Trophoblast cell (in vitro differentiated cells and primary cell): ENCODE measurements at regions not wholly inside any gene's neighbourhood (a gene's known extent, or its start where the extent isn't known, plus 50 kb on each side); places are given as distances from the start of the nearest gene placed in this dataset.

Source experiments
- DNase-seq, 2 donors: peaks; one replicate each; pipeline ENCODE4 v3.0.0-alpha.2; 2016
- H2AFZ ChIP-seq: 2 replicates; pipeline ENCODE4 v1.6.1; 2013; ENCODE audit warnings: low read length, moderate library complexity, mild to moderate bottlenecking; ENCODE audit not compliant: insufficient read depth, poor library complexity
- H2AK5ac ChIP-seq: 2 replicates; pipeline ENCODE4 v1.6.1; 2013; ENCODE audit warnings: mild to moderate bottlenecking, low read length
- H2BK120ac ChIP-seq: 2 replicates; pipeline ENCODE4 v1.6.1; 2013; ENCODE audit warnings: low read length, mild to moderate bottlenecking, moderate library complexity; ENCODE audit not compliant: insufficient read depth, poor library complexity
- H2BK12ac ChIP-seq: 2 replicates; pipeline ENCODE4 v1.6.1; 2013; ENCODE audit warnings: mild to moderate bottlenecking, low read length, moderate library complexity
- H2BK5ac ChIP-seq: 2 replicates; pipeline ENCODE4 v1.6.1; 2013; ENCODE audit warnings: low read length, low read depth, moderate library complexity, mild to moderate bottlenecking; ENCODE audit not compliant: poor library complexity
- H3K14ac ChIP-seq: 2 replicates; pipeline ENCODE4 v1.6.1; 2013; ENCODE audit warnings: mild to moderate bottlenecking, low read length
- H3K18ac ChIP-seq: 2 replicates; pipeline ENCODE4 v1.6.1; 2013; ENCODE audit warnings: mild to moderate bottlenecking, low read length
- H3K23ac ChIP-seq: 2 replicates; pipeline ENCODE4 v1.6.1; 2013; ENCODE audit warnings: low read length
- H3K27ac ChIP-seq: 2 replicates; pipeline ENCODE4 v1.5.1; 2013; ENCODE audit warnings: low read depth, mild to moderate bottlenecking, inconsistent platforms, low read length, moderate library complexity
- H3K27me3 ChIP-seq: 2 replicates; pipeline ENCODE4 v1.6.1; 2013; ENCODE audit warnings: inconsistent platforms, mild to moderate bottlenecking, low read length, moderate library complexity; ENCODE audit not compliant: insufficient read depth
- H3K36me3 ChIP-seq, 2 experiments: 1 replicate in 1 of 2; 2 replicates in 1 of 2; pipeline ENCODE4 v1.6.1; 2013; ENCODE audit warnings: low read length in 2 of 2, mild to moderate bottlenecking in 2 of 2, moderate library complexity in 1 of 2; ENCODE audit not compliant: insufficient read depth in 2 of 2, control insufficient read depth in 1 of 2
- H3K4ac ChIP-seq: 2 replicates; pipeline ENCODE4 v1.6.1; 2013; ENCODE audit warnings: low read depth, mild to moderate bottlenecking, low read length, moderate library complexity
- H3K4me1 ChIP-seq, 2 experiments: 1 replicate in 1 of 2; 2 replicates in 1 of 2; pipeline ENCODE4 v1.6.1; 2013; ENCODE audit warnings: low read length in 2 of 2, mild to moderate bottlenecking in 2 of 2, moderate library complexity in 1 of 2; ENCODE audit not compliant: insufficient read depth in 2 of 2, control insufficient read depth in 1 of 2
- H3K4me2 ChIP-seq: 2 replicates; pipeline ENCODE4 v1.6.1; 2013; ENCODE audit warnings: inconsistent platforms, mild to moderate bottlenecking, low read length, moderate library complexity
- H3K4me3 ChIP-seq: 2 replicates; pipeline ENCODE4 v1.5.1; 2013; ENCODE audit warnings: mild to moderate bottlenecking, low read depth, low read length, inconsistent platforms
- H3K79me1 ChIP-seq: one replicate; pipeline ENCODE4 v1.6.1; 2013; ENCODE audit warnings: low read length
- H3K79me2 ChIP-seq: 2 replicates; pipeline ENCODE4 v1.6.1; 2013; ENCODE audit warnings: low read length, mild to moderate bottlenecking; ENCODE audit not compliant: control insufficient read depth, insufficient read depth, poor library complexity
- H3K9ac ChIP-seq: 2 replicates; pipeline ENCODE4 v1.6.1; 2013; ENCODE audit warnings: mild to moderate bottlenecking, low read length
- H3K9me3 ChIP-seq: 2 replicates; pipeline ENCODE4 v1.6.1; 2013; ENCODE audit warnings: low read depth, mild to moderate bottlenecking, control low read depth, inconsistent platforms, low read length; ENCODE audit not compliant: insufficient read depth
- H4K12ac ChIP-seq: 2 replicates; pipeline ENCODE4 v1.6.1; 2013; ENCODE audit warnings: low read depth, mild to moderate bottlenecking, low read length, moderate library complexity
- H4K8ac ChIP-seq: 2 replicates; pipeline ENCODE4 v1.6.1; 2013; ENCODE audit warnings: low read depth, mild to moderate bottlenecking, low read length, moderate library complexity
- H4K91ac ChIP-seq: one replicate; pipeline ENCODE4 v1.6.1; 2013; ENCODE audit warnings: low read depth, mild to moderate bottlenecking, low read length, moderate library complexity
- whole genome bisulfite sequencing: extraction: QIAGEN DNeasy Blood & Tissue Kit; methylation state at CpG from one replicate; pipeline ENCODE4 v1.1.7; 2013; ENCODE audit warnings: missing lambda C conversion rate; ENCODE audit not compliant: insufficient read length, insufficient coverage; ENCODE audit errors: extremely low coverage; 5-methylcytosine and 5-hydroxymethylcytosine counted together

GRCh38 chr20:63100926-63101699 lies 94.3 kb upstream of the BHLHE23 start:
- no peak overlapping the region for H2BK12ac ChIP-seq
- no peaks in the 10 kb centered on the region for H3K79me1 ChIP-seq
- H3K4me3 ChIP-seq = no peak overlapping the region
- no peak overlapping the region for H2BK5ac ChIP-seq
- H3K4me2 ChIP-seq = no peak overlapping the region
- H2AK5ac ChIP-seq = no peak overlapping the region
- peaks cover 21% of the 10 kb centered on the region for H3K27me3 ChIP-seq
- no peak overlapping the region for H3K18ac ChIP-seq
- H2BK120ac ChIP-seq = no peak overlapping the region
- H4K91ac ChIP-seq = no peak overlapping the region
- no peak overlapping the region for H3K27ac ChIP-seq
- no peaks in the 10 kb centered on the region for H3K36me3 ChIP-seq
- H3K79me2 ChIP-seq = no peaks in the 10 kb centered on the region
- H3K9me3 ChIP-seq = peaks cover 12% of the 10 kb centered on the region
- no peak overlapping the region for H3K23ac ChIP-seq
- H3K4me1 ChIP-seq = peaks cover 0 to 3% of the 10 kb centered on the region in 2 experiments
- H4K12ac ChIP-seq = no peak overlapping the region
- DNase-seq = no peak
- no peak overlapping the region for H4K8ac ChIP-seq
- H3K14ac ChIP-seq = no peak overlapping the region
- H3K4ac ChIP-seq = no peak overlapping the region
- no peak overlapping the region for H2AFZ ChIP-seq
- no peak overlapping the region for H3K9ac ChIP-seq
- no CpG with 5 or more reads among the region's 15 CpGs for WGBS

GRCh38 chr20:63100174-63100925 lies 93.6 kb upstream of the BHLHE23 start:
- H3K4me3 ChIP-seq = no peak overlapping the region
- no peak overlapping the region for H3K27ac ChIP-seq
- no peak overlapping the region for H4K91ac ChIP-seq
- no peak overlapping the region for H2BK120ac ChIP-seq
- no peak for DNase-seq
- H3K36me3 ChIP-seq = no peaks in the 10 kb centered on the region
- no peak overlapping the region for H3K23ac ChIP-seq
- H2AFZ ChIP-seq = no peak overlapping the region
- H3K27me3 ChIP-seq = peaks cover 21% of the 10 kb centered on the region
- H2BK12ac ChIP-seq = no peak overlapping the region
- WGBS = no CpG with 5 or more reads among the region's 14 CpGs
- H3K4me2 ChIP-seq = no peak overlapping the region
- no peaks in the 10 kb centered on the region for H3K79me1 ChIP-seq
- H4K12ac ChIP-seq = no peak overlapping the region
- no peak overlapping the region for H3K9ac ChIP-seq
- peaks cover 0 to 3% of the 10 kb centered on the region in 2 experiments for H3K4me1 ChIP-seq
- H3K4ac ChIP-seq = no peak overlapping the region
- H3K14ac ChIP-seq = no peak overlapping the region
- H3K9me3 ChIP-seq = peaks cover 12% of the 10 kb centered on the region
- no peak overlapping the region for H3K18ac ChIP-seq
- no peaks in the 10 kb centered on the region for H3K79me2 ChIP-seq
- no peak overlapping the region for H4K8ac ChIP-seq
- H2AK5ac ChIP-seq = no peak overlapping the region
- no peak overlapping the region for H2BK5ac ChIP-seq

GRCh38 chr20:63099456-63100173 lies 92.9 kb upstream of the BHLHE23 start:
- Histone ChIP-seq H4K91ac (no peak overlapping the region), H3K4me3 (no peak overlapping the region), H3K79me1 (no peaks in the 10 kb centered on the region), H3K4me1 (peaks cover 0 to 3% of the 10 kb centered on the region in 2 experiments), H3K27me3 (peaks cover 21% of the 10 kb centered on the region), H4K12ac (no peak overlapping the region), H3K18ac (no peak overlapping the region), H2AFZ (no peak overlapping the region), H3K4me2 (no peak overlapping the region), H3K14ac (no peak overlapping the region), H3K36me3 (no peaks in the 10 kb centered on the region), H3K4ac (no peak overlapping the region), H3K23ac (no peak overlapping the region), H2AK5ac (no peak overlapping the region), H2BK5ac (no peak overlapping the region), H2BK120ac (no peak overlapping the region), H2BK12ac (no peak overlapping the region), H3K9me3 (peaks cover 12% of the 10 kb centered on the region), H4K8ac (no peak overlapping the region), H3K79me2 (no peaks in the 10 kb centered on the region), H3K27ac (no peak overlapping the region), H3K9ac (no peak overlapping the region)
- DNase-seq = no peak
- no CpG with 5 or more reads among the region's 22 CpGs for WGBS

- no peaks in the 10 kb centered on the region for H3K79me1 ChIP-seq
- no peak overlapping the region for H2AK5ac ChIP-seq
- H3K4ac ChIP-seq = no peak overlapping the region
- no CpG with 5 or more reads among the region's 6 CpGs for WGBS
- H4K12ac ChIP-seq = no peak overlapping the region
- H2AFZ ChIP-seq = no peak overlapping the region
- no peak overlapping the region for H3K9ac ChIP-seq
- no peak overlapping the region for H3K27ac ChIP-seq
- no peak overlapping the region for H2BK5ac ChIP-seq
- no peaks in the 10 kb centered on the region for H3K36me3 ChIP-seq
- H2BK120ac ChIP-seq = no peak overlapping the region
- H3K4me2 ChIP-seq = no peak overlapping the region
- H3K4me1 ChIP-seq = peaks cover 0 to 3% of the 10 kb centered on the region in 2 experiments
- H3K18ac ChIP-seq = no peak overlapping the region
- H3K4me3 ChIP-seq = no peak overlapping the region
- peaks cover 18% of the 10 kb centered on the region for H3K27me3 ChIP-seq
- no peak overlapping the region for H4K91ac ChIP-seq
- no peaks in the 10 kb centered on the region for H3K79me2 ChIP-seq
- no peak overlapping the region for H4K8ac ChIP-seq
- no peak overlapping the region for H3K23ac ChIP-seq
- no peak overlapping the region for H2BK12ac ChIP-seq
- H3K14ac ChIP-seq = no peak overlapping the region
- peaks cover 8% of the 10 kb centered on the region for H3K9me3 ChIP-seq
- no peak for DNase-seq
Measured at GRCh38 chr20:63098195-63098810, 91.5 kb upstream of the BHLHE23 start.
